ENCODE measurements at regions not wholly inside any gene's neighbourhood (a gene's known extent, or its start where the extent isn't known, plus 50 kb on each side); places are given as distances from the start of the nearest gene placed in this dataset.

DNA sequence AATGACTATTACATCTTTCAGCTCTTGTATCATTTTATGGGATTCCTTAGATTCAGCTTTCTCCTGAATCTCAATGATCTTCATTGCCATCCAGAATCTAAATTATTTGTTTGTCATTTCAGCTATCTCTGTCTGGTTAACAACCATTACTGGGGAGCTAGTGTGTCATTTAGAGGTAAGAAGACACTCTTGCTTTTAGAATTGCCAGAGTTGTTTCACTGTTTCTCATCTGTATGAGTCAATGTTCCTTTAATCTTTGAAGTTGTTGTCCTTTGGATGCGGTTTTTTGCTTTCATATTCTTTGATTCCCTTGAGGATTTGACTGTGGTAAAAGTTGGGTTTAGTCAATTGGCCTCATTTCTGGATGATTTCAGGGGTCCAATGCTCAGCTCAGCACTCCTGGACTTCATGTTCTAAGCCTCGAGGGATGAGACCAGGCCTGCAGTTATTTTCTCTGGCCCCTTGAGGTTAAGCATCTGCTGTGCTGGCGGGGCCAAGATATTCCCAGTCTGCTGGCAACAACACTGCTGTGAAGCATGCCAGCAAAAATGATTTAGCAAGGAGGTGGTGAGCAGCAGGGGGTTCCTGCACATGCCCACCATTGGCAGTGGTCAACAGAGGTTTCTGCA lies 102.4 kb upstream of the PCSK5 start:
- WGBS, result 68% methylated on average over 3 of the region's 3 CpGs
- no peak overlapping the region for H3K4me3 ChIP-seq (ENCODE audit: low read depth in 1 of 3, low read length in 3 of 3)
- H3K27me3 ChIP-seq (ENCODE audit: control insufficient read depth in 4 of 4, insufficient read depth in 4 of 4, low read length in 3 of 4), result no peaks in the 10 kb centered on the region
- peaks cover 0 to under 1% (median 0%) of the 10 kb centered on the region in 4 donors for H3K9me3 ChIP-seq (ENCODE audit: control insufficient read depth in 4 of 4, low read length in 3 of 4)
- TF ChIP-seq SP1 (IDR thresholded peaks at IDR 0.05) (no peak), EGR1 (IDR thresholded peaks at IDR 0.05; ENCODE audit: low read depth in 2 of 2) (no peak), RXRA (IDR thresholded peaks at IDR 0.05) (no peak)
- H3K4me1 ChIP-seq (ENCODE audit: control insufficient read depth in 4 of 4, insufficient read depth in 4 of 4, low read length in 3 of 4), result no peaks in the 10 kb centered on the region
- H3K36me3 ChIP-seq (ENCODE audit: control insufficient read depth in 4 of 4, insufficient read depth in 3 of 4, low read depth in 1 of 4, low read length in 3 of 4), result no peaks in the 10 kb centered on the region
- DNase-seq (ENCODE audit: low spot score), result no peak
- H3K27ac ChIP-seq (ENCODE audit: low read depth in 1 of 2, low read length in 2 of 2), result no peak overlapping the region
- H3K9ac ChIP-seq (ENCODE audit: low read depth in 1 of 2, low read length in 2 of 2), result no peak overlapping the region

DNA sequence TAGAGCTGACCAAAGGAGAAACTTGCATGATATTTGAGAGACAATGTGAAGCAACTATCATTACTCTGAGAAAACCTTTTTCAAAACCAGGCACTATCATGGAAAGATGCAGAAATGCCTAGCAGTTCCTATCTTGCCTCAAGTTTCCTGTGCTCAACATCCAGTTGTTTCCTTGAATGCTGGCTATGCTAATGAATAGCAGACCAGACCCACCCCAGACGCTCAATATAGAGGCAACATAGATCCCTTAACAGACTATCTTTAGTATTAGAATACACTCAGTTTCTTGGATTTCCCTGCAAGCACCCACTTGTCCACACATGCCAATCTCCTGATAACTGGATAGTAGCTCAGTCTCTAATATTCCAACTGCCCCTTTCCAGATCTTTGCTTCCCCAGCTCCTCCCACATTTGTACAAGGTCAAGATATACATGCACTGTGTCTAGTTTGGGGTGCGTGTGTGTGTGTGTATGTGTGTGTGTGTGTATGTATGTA lies 93.3 kb upstream of the PCSK5 start:
- no peaks in the 10 kb centered on the region for H3K4me1 ChIP-seq (ENCODE audit: control insufficient read depth in 4 of 4, insufficient read depth in 4 of 4, low read length in 3 of 4)
- DNase-seq (ENCODE audit: low spot score), result no peak
- no peak overlapping the region for H3K4me3 ChIP-seq (ENCODE audit: low read depth in 1 of 3, low read length in 3 of 3)
- no peak overlapping the region for H3K27ac ChIP-seq (ENCODE audit: low read depth in 1 of 2, low read length in 2 of 2)
- no peak overlapping the region for H3K9ac ChIP-seq (ENCODE audit: low read depth in 1 of 2, low read length in 2 of 2)
- H3K36me3 ChIP-seq (ENCODE audit: control insufficient read depth in 4 of 4, insufficient read depth in 3 of 4, low read depth in 1 of 4, low read length in 3 of 4), result no peaks in the 10 kb centered on the region
- TF ChIP-seq, protein P1, sequence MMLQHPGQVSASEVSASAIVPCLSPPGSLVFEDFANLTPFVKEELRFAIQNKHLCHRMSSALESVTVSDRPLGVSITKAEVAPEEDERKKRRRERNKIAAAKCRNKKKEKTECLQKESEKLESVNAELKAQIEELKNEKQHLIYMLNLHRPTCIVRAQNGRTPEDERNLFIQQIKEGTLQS (IDR thresholded peaks at IDR 0.05), result no peak
- TF ChIP-seq EGR1 (IDR thresholded peaks at IDR 0.05; ENCODE audit: low read depth in 2 of 2) (no peak), YY1 (IDR thresholded peaks at IDR 0.05) (no peak), JUND (IDR thresholded peaks at IDR 0.05) (no peak), FOXA1 (IDR thresholded peaks at IDR 0.05) (no peak)
- H3K27me3 ChIP-seq (ENCODE audit: control insufficient read depth in 4 of 4, insufficient read depth in 4 of 4, low read length in 3 of 4), result peaks cover 0 to 3% (median 0%) of the 10 kb centered on the region in 4 donors
- peaks cover 0 to 5% (median 0%) of the 10 kb centered on the region in 4 donors for H3K9me3 ChIP-seq (ENCODE audit: control insufficient read depth in 4 of 4, low read length in 3 of 4)
- WGBS, result 76% methylated on average over 2 of the region's 2 CpGs

DNA sequence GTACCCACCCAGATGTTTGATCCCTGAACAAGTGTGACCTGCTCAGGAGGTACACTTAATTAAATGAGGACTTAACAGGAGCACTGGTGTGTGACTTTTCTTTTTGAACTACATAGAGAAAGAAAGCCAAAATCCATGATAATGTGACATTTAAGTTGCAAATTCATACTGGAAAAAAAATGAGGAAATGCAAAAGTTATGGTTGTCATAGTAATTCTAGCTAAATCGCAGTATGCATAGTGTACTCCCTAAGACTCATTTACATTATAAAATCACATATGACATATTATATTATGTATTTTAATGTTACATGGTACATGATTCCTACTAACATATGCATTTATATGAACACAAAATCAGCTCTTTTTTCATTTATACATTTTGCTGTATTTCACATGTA lies 92.0 kb upstream of the PCSK5 start:
- 80% methylated on average over 1 of the region's 1 CpG for WGBS
- H3K4me3 ChIP-seq (ENCODE audit: low read depth in 1 of 3, low read length in 3 of 3), result no peak overlapping the region
- H3K36me3 ChIP-seq (ENCODE audit: control insufficient read depth in 4 of 4, insufficient read depth in 3 of 4, low read depth in 1 of 4, low read length in 3 of 4), result no peaks in the 10 kb centered on the region
- H3K4me1 ChIP-seq (ENCODE audit: control insufficient read depth in 4 of 4, insufficient read depth in 4 of 4, low read length in 3 of 4), result peaks cover 0 to 3% (median 0%) of the 10 kb centered on the region in 4 donors
- H3K27ac ChIP-seq (ENCODE audit: low read depth in 1 of 2, low read length in 2 of 2), result no peak overlapping the region
- no peak overlapping the region for H3K9ac ChIP-seq (ENCODE audit: low read depth in 1 of 2, low read length in 2 of 2)
- H3K9me3 ChIP-seq (ENCODE audit: control insufficient read depth in 4 of 4, low read length in 3 of 4), result peaks cover 0 to 5% (median 0%) of the 10 kb centered on the region in 4 donors
- DNase-seq (ENCODE audit: low spot score), result no peak
- peaks cover 0 to 3% (median 0%) of the 10 kb centered on the region in 4 donors for H3K27me3 ChIP-seq (ENCODE audit: control insufficient read depth in 4 of 4, insufficient read depth in 4 of 4, low read length in 3 of 4)
- TF ChIP-seq FOXA2 (IDR thresholded peaks at IDR 0.05) (no peak), GABPA (IDR thresholded peaks at IDR 0.05 in 1 of 2, conservative IDR thresholded peaks at IDR 0.05 in 1 of 2) (no peak), RAD21 (IDR thresholded peaks at IDR 0.05) (no peak), HNF4G (IDR thresholded peaks at IDR 0.05) (no peak), SP1 (IDR thresholded peaks at IDR 0.05) (no peak), RXRA (IDR thresholded peaks at IDR 0.05) (no peak), FOXA1 (IDR thresholded peaks at IDR 0.05) (no peak), EGR1 (IDR thresholded peaks at IDR 0.05; ENCODE audit: low read depth in 2 of 2) (no peak), JUND (IDR thresholded peaks at IDR 0.05) (no peak), HNF4A (conservative IDR thresholded peaks at IDR 0.05) (no peak)
- TF ChIP-seq, protein P2, sequence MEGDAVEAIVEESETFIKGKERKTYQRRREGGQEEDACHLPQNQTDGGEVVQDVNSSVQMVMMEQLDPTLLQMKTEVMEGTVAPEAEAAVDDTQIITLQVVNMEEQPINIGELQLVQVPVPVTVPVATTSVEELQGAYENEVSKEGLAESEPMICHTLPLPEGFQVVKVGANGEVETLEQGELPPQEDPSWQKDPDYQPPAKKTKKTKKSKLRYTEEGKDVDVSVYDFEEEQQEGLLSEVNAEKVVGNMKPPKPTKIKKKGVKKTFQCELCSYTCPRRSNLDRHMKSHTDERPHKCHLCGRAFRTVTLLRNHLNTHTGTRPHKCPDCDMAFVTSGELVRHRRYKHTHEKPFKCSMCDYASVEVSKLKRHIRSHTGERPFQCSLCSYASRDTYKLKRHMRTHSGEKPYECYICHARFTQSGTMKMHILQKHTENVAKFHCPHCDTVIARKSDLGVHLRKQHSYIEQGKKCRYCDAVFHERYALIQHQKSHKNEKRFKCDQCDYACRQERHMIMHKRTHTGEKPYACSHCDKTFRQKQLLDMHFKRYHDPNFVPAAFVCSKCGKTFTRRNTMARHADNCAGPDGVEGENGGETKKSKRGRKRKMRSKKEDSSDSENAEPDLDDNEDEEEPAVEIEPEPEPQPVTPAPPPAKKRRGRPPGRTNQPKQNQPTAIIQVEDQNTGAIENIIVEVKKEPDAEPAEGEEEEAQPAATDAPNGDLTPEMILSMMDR (IDR thresholded peaks at IDR 0.05; ENCODE audit: low read depth, low read length, missing input control), result no peak
- TF ChIP-seq, protein P3, sequence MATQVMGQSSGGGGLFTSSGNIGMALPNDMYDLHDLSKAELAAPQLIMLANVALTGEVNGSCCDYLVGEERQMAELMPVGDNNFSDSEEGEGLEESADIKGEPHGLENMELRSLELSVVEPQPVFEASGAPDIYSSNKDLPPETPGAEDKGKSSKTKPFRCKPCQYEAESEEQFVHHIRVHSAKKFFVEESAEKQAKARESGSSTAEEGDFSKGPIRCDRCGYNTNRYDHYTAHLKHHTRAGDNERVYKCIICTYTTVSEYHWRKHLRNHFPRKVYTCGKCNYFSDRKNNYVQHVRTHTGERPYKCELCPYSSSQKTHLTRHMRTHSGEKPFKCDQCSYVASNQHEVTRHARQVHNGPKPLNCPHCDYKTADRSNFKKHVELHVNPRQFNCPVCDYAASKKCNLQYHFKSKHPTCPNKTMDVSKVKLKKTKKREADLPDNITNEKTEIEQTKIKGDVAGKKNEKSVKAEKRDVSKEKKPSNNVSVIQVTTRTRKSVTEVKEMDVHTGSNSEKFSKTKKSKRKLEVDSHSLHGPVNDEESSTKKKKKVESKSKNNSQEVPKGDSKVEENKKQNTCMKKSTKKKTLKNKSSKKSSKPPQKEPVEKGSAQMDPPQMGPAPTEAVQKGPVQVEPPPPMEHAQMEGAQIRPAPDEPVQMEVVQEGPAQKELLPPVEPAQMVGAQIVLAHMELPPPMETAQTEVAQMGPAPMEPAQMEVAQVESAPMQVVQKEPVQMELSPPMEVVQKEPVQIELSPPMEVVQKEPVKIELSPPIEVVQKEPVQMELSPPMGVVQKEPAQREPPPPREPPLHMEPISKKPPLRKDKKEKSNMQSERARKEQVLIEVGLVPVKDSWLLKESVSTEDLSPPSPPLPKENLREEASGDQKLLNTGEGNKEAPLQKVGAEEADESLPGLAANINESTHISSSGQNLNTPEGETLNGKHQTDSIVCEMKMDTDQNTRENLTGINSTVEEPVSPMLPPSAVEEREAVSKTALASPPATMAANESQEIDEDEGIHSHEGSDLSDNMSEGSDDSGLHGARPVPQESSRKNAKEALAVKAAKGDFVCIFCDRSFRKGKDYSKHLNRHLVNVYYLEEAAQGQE (IDR thresholded peaks at IDR 0.05), result no peak
- TF ChIP-seq, protein P4, sequence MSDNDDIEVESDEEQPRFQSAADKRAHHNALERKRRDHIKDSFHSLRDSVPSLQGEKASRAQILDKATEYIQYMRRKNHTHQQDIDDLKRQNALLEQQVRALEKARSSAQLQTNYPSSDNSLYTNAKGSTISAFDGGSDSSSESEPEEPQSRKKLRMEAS (IDR thresholded peaks at IDR 0.05), result no peak
- TF ChIP-seq, protein P1 (IDR thresholded peaks at IDR 0.05), result no peak

Data from liver (tissue), 8 donors.